GM21526 (cell line): ENCODE measurements at regions not wholly inside any gene's neighbourhood (a gene's known extent, or its start where the extent isn't known, plus 50 kb on each side); places are given as distances from the start of the nearest gene placed in this dataset.
"Not testable (repeated sequence)": the region's sequence is repeated elsewhere in the genome, so short reads cannot be mapped to it uniquely, and the experiment has no call there.

Experiments used
- ATAC-seq: cut with Tn5 transposase; IDR thresholded peaks from one replicate; pipeline ENCODE4 v1.9.1; 2021; ENCODE audit warnings: moderate library complexity; ENCODE audit not compliant: unreplicated experiment, low FRiP score

- no peak for ATAC-seq
Measured at GRCh38 chr2:72032481-72033041, 115.1 kb downstream of the CYP26B1 start.

GRCh38 chr2:72031346-72032110, 116.1 kb downstream of the CYP26B1 start:
- ATAC-seq = no peak

GRCh38 chr2:72028996-72029395, 118.7 kb downstream of the CYP26B1 start:
- ATAC-seq = no peak

- ATAC-seq = no peak
Measured at GRCh38 chr2:72028351-72028995, 119.2 kb downstream of the CYP26B1 start.

- no peak for ATAC-seq
Measured at GRCh38 chr2:72027426-72028161, 120.1 kb downstream of the CYP26B1 start.

GRCh38 chr2:72026819-72027425, 120.7 kb downstream of the CYP26B1 start:
- no peak for ATAC-seq

GRCh38 chr2:72024451-72025175, 123.0 kb downstream of the CYP26B1 start:
- ATAC-seq = no peak

GRCh38 chr2:72023678-72024390, 123.8 kb downstream of the CYP26B1 start:
- no peak for ATAC-seq

GRCh38 chr2:72021371-72021770, 126.3 kb downstream of the CYP26B1 start:
- ATAC-seq = not testable (repeated sequence)

GRCh38 chr2:72015266-72015665, 132.4 kb downstream of the CYP26B1 start:
- ATAC-seq = no peak

GRCh38 chr2:72014831-72015230, 132.8 kb downstream of the CYP26B1 start:
- ATAC-seq = no peak

- no peak for ATAC-seq
Measured at GRCh38 chr2:72013726-72014125, 133.9 kb downstream of the CYP26B1 start.

- ATAC-seq = no peak
Measured at GRCh38 chr2:72012886-72013574, 134.6 kb downstream of the CYP26B1 start.

GRCh38 chr2:72011791-72012190, 135.9 kb downstream of the CYP26B1 start:
- no peak for ATAC-seq

- ATAC-seq = no peak
Measured at GRCh38 chr2:72011370-72011689, 136.3 kb downstream of the CYP26B1 start.

GRCh38 chr2:72010647-72011369, 136.9 kb downstream of the CYP26B1 start:
- ATAC-seq = no peak

GRCh38 chr2:72008608-72009007, 139.1 kb downstream of the CYP26B1 start:
- no peak for ATAC-seq

- ATAC-seq = no peak
Measured at GRCh38 chr2:72007402-72007801, 140.3 kb downstream of the CYP26B1 start.
